HG03354 (cell line): ENCODE measurements at regions not wholly inside any gene's neighbourhood (a gene's known extent, or its start where the extent isn't known, plus 50 kb on each side); places are given as distances from the start of the nearest gene placed in this dataset.
"Not testable (repeated sequence)": the region's sequence is repeated elsewhere in the genome, so short reads cannot be mapped to it uniquely, and the experiment has no call there.

Experiments used
- ATAC-seq: cut with Tn5 transposase; IDR thresholded peaks from one replicate; pipeline ENCODE4 v1.9.1; 2021; ENCODE audit warnings: mild to moderate bottlenecking; ENCODE audit not compliant: unreplicated experiment, poor library complexity, severe bottlenecking

DNA sequence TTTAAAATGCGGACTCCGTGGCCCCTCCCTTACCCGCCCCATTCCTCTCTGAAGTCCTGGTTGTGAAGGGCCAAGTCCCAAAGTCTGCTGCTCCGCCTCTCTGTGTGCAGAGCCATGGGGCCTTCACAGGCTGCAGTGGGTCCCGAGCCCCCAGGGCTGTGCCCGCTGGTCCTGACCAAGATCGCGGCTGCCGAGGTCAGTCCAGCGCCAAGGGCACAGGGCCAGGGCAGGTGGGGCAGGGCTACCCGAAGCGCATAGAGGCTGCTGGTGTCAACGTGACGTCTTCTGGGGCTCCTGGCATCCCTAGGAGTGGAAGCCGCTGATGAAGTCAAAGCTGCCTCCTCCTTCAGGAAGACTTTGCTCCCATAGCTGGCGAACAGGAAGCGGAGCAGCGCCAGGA, 858.8 kb downstream of the TUBA3C start:
- not testable (repeated sequence) for ATAC-seq

DNA sequence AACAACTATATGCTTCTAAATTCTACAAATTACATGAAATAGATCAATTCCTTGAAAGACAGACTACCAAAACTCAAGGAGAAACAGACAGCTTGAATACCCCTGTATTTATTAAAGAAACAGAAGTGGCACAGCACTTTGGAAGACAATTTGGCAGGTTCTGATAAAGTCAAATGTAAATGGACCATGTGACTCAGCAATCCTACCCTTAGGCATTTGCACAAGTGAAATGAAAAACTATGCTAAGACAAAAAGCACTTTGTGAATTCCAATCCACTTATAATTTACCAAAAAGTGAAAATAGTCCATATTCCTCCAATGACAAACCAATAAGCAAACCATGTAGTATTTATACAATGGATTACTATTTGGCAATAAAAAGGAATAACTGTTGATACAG, 862.0 kb downstream of the TUBA3C start:
- not testable (repeated sequence) for ATAC-seq

DNA sequence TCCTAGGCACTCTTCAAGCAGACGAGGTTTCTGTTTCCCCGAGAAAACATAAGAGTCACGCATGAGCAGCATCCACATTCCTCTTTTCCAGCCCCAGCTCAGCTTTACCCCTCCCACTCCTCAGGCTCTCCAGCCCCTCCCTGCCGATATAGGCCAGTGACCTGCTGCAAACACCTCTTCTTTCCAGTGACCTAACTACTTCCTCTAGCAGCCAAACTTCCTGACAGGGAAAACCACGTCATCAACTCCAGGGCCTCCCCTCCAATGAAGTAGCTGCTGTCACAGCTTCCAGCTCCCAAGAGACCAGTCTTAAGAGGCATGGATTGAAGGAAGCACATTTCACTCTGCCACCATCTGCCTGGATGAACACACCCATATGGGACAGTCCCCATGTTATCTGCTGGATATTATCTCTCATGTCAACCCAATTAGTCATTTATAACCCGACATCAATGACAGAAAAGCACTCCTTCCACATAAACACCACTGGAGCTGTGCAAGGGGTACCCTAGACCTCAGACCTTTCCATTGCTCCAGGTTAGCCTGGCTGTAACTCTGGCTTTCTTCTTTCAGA, 878.3 kb downstream of the TUBA3C start:
- ATAC-seq, result not testable (repeated sequence)

DNA sequence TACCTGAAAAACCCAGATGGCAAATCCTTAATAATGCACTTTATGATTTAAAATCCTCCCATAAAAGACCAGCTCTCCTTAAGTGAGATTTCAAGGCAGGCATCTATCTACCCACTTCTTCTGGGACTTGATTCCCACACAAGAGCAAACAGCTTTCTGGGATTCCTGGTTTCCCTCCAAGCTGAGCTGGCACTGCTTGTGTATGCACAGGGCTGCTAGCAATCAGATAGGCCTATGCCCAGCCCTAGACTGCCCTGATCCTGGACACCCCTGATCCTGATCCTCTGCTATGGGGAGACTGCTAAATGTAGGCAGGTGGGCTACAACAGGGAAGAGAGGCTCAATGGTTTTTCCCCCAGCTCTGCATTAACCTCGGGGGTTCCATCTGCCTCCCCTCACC, 880.7 kb downstream of the TUBA3C start:
- not testable (repeated sequence) for ATAC-seq

DNA sequence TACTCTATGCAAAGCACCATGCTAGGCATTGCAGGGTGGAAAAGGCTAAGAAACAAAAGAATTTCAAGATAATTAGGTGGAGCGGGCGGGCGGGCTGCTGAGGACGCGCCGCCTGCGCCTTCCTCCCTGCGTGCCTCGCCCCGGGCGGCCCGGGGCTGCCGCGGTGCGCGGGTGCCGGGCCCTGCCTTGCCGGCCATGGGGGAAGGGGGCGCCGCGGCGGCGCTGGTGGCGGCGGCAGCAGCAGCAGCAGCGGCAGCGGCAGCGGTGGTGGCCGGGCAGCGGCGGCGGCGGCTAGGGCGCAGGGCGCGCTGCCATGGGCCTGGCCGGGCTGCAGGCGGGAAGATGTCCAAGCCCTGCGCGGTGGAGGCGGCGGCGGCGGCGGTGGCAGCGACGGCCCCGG, 884.3 kb downstream of the TUBA3C start:
- not testable (repeated sequence) for ATAC-seq

DNA sequence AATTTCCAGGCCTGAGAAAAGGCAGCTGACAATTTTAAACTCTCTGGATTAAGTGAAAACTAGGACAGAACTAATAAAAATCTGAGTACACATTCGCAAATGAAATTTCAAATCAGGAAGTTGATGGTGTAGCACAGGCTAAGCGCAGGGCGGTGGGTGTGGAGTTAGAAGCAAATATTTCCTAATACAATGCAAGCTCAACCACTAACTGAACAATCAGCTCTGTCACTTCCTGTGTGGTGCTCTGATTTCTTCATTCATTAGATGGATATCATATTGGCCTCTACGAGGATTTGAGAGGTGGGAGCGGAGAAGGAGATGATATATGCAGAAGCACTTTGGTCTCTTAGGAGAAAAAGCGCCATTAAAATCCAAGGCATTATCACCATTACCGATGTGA, 885.0 kb downstream of the TUBA3C start:
- ATAC-seq, result not testable (repeated sequence)

DNA sequence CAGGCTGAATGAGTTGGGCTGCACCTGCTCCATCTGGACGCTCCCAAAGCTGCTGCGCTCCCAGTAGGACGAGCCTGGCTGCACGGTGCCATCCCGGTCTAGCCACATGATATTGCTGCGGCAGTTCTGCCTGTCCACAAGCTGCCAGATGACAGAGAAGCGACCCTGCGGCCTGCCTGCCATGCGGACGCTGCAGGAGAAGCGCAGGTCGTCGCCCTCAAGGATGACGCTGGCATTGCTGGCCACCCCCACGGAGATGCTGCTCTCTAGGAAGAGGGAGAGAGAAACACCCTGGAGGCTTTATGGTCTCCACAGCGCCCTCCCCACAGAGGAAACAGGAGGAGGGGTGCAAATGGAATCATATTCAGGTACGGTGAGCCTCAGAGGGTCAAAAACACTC, 887.3 kb downstream of the TUBA3C start:
- ATAC-seq, result not testable (repeated sequence)

DNA sequence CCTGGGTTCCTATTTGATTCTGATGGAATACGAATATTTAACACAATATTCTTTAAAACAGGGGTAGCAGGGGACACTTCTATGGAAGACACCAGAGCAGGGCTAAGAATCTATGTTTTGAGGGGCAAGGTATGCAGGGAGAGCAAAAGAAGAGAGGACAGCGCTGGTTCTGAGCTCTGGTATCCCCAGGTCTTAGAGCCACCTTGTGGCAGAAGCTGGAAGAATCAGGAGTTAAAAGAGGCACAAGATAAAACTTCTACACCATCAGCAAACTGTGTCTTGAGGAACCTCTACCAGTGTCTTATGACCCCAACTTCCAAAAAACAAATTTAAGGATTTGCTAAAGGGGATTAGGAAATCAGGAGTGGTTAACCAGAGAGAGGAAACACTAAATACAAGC, 894.8 kb downstream of the TUBA3C start:
- not testable (repeated sequence) for ATAC-seq

DNA sequence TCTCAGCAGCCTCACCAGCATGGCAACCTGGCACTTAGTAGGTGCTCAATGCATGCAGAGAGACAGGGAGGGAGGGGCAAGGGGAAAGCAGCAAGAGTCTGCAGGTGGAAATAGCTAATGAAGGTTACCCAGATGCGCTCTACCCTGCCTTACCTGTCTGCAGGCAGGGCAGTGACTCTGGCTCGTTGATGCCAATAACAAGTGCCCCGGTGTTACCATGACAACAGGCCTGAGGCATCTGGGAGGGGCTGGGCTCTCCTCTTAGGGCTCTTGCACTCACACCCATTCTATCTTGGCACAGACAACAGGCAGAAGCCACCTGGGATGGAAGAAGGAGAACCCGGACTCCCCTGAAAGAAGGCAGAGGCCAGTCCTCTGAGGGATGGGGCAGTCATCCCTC, 896.0 kb downstream of the TUBA3C start:
- ATAC-seq, result not testable (repeated sequence)

DNA sequence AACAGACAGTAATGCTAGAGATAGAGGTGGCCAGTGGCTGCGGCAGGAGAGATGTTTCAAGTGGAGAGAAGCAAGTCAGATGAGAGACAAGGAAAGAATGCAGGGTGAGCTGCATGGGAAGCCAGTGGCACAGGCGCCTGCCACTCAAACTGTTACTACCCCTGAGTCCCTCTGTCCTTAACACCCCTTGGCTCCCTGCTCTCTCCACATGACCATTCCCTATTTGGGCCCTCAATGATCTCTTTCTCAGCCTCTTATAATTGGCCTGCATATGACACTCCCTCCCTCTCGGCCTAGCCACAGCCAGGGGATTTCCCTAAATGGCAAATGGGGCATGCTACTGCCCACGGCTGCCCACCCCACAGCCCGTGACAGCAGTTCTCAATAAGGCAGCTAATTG, 897.6 kb downstream of the TUBA3C start:
- not testable (repeated sequence) for ATAC-seq

DNA sequence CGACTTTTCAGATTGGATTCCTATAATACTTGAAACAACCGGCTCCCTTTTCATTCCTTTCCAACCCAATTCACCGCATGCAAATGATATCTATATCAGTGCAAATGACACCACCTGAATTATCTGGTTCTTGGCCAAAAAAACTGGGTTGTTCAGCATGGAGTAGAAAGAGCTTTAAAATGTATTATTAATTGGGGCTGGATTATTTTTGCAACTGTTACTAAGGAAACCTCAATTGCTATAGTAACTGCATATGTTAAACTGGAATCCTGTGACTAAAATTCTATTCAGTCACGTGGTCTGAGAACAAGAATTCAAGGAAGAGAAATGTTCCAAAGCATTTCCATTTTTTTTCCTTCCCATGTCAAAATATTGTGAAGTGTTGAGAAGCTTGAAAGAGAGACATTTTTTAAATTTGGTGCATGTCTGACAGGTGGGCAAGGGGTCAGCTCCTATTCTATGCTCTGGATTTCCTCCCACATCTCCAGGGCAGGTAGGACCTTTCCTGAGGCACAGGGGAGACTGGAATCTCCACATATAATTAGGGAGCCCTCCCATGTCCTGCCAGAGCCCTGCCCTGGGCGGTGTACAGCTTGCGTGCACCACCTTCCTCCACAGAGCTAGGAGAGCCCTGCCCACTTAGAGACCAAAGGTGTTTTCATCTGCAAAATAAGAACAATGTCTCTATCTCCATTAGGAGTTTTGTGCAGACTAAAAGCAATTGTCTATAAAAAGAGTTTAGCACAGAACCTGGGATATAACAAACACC, 899.6 kb downstream of the TUBA3C start:
- not testable (repeated sequence) for ATAC-seq

DNA sequence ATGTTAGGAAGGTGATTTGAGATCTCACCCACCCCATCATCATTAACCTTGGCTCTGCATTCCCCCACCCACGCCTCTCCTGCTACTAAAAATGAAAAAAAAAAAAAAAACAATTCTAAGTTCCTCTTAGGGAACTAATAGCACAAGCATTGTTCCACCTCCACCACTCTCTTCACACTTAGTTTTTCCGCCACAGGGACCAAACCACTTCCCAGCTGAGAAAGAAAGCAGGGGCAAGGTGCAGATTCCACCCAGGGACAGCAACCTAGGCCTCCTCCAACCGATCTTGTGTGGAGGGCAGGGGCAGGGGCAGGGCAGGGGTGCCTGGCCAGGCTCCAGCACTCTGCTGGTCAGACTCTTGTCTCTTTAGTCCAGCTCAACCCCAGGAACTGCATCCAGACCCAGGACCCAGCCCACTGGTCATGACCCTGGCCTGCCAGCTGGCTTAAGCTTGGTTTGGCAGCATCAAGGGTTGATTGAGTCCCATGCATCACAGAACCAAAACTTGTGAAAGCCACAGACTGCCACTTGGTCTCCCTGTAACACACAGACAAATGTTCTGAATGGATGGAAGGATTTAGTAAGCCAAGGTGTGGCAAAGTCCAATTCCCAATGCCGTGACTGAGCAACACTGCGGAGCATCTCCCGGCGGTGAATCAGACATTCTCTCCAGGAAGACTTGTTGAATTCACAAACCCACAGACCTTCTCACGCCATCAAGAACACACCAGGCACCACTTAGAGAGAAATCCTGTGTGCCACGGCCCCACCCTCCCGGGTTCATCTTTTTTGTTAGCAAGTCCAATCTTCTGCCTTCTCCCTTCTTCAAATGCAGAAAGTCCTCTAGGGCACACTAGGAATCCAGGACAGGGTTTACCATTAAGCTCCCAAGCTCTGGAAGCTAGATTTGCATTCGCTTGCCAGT, 900.5 kb downstream of the TUBA3C start:
- not testable (repeated sequence) for ATAC-seq

DNA sequence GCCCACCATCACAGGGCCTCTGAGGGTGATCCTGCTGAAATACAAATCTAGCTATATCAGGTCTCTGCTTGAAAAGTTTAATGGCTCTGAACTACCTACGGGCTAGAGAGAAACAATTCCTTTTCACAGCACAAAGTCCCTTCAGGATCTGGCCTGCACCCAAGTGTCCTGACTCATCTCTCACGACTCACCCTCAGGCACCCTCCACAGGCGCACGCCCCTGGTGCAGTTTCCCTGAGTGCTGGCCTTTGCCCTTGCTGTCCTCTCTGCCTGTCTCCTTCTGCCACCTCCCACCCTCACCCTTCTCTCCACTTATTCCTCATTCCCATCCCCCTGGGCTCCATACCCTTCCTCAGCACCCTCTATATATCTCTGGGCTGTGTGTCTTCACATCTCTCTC, 901.7 kb downstream of the TUBA3C start:
- not testable (repeated sequence) for ATAC-seq

DNA sequence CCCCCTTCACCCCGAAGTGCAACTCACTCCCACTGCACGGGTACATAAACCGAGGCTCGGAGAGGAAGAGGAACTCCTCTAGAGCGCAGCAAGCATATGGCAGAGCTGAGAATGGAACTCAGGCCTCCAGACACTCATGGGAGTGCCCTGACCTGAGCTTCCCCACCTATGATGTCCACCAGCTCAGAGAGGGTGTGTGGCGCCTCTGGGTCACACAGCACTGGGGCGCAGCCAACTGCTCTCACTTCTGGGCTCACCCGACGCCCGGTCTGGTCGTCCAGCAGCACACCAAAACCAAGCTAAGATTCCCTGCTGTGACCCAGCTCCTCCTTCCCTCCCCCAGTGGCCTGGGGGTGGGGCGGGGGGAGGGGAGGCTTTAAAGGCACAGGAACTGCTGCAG, 904.3 kb downstream of the TUBA3C start:
- not testable (repeated sequence) for ATAC-seq

DNA sequence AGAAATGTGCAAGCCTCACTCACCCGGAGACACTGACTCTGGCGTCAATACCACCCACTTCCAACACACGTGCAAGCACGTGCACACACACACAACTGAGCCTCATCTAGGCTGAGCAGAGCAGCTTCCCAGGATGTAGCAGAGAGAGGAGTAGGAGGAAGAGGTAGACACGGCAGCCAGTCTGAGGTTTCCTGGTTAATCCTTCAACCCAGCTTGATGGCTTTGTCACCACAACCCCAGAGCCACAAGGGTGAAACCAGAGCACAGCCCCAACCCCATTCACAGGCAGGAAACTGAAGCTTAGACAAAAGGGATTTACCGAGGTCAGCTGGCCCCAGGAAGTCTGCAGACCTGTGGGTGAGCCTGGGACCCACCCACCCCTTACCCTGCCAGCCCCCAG, 905.3 kb downstream of the TUBA3C start:
- ATAC-seq, result not testable (repeated sequence)

DNA sequence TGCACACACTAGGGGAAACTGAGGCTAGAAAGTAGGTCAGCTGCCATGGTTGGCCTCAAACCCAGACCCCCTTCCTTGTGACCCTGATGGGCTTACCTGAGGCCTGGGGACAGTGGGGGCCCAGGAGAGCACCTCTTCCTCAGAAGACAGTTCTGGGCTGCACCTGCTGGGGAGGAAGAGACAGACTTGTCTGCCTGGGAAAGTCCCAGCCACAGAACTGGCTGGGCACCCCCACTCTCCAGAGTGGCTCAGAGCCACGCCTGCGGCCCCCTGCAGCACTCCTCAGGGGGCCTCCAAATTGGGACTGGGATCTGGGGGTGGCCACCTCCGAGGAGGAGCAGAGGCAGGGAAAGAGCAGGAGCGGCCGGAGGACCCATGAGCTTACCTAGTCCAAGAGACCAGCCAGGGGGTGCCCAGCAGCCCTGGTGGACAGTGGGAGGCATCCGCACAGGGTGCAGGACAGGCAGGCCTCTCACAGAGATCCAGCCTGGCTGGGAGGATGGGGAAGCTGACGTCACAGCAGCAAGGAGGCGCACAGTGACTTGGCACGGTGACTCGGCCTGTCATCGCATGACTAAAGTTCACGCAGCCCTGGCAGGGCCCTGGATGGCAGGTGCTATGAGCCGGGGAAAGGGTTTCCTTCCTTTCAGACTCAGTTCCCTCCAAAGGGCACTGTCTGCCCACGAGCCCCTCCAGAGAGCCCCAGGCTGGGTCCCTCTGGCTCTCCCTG, 907.7 kb downstream of the TUBA3C start:
- not testable (repeated sequence) for ATAC-seq

DNA sequence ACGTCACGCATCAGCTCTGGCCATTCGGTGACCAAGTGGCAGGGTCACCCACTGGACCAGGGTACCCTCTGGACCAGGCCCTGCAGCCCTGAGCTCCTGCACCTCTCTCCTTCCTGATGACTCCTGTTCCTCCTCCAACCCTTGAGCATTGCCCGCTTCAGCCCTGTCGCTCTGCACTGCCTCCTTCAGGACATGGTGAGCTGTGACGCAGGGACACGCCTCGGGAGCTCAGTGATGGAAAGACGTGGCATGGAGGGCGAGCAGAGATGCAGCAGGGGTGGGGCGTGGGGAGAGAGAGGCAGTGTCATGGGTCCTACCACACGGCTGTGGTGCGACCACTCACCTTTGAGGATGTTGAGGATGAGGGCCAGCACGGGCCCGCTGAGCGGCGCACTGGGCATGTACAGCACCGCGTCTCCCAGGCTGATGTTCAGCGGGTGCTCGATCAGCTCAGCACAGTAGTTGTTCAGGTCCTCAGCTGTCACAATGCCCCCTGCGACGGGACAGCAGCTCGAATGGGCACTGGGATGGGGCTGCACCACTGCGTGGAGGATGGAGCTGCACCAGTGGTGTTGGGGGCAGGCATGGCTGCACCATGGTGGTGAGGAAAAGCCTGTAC, 922.7 kb downstream of the TUBA3C start:
- not testable (repeated sequence) for ATAC-seq

DNA sequence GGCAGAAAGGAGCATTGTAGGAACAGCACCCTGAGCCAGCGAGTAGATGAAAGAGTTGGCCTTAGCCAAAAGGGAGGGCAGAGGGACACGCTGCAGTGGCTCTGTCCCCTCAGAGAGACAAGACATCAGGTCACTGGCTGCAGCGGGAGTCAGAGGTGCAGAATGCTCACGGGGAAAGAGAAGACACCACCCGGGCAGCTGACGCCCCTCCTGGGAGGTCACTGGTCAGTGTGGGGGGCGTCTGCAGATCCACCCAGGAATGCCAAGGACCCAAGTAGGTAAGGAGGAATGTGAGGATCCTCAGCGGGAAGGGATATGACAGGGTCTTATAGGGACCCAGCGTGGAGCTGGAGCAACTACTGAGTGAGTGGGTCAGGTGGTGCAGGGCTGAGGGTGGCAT, 923.9 kb downstream of the TUBA3C start:
- ATAC-seq, result not testable (repeated sequence)

DNA sequence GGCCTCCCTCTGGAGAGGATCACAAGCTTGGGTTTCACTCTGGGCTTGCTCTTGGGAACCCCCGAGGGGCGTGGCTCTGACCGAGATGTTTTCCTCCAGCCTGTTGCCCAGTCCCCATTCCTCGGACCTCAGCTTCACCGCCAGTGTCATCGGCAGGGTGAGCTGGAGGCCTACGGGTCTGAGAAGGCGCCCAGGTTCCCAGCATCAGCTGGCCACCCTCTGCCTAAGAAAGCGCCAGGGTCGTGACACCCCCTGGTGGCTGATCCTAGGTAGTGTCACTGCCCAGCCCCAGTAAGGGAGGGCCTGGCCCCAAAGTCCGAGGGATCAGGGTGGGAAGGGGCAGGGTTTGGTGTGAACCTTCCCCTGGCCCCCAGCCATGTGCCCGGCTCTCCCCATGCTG, 928.8 kb downstream of the TUBA3C start:
- ATAC-seq, result not testable (repeated sequence)
